Kidney (tissue), 13 donors: ENCODE measurements at regions not wholly inside any gene's neighbourhood (a gene's known extent, or its start where the extent isn't known, plus 50 kb on each side); places are given as distances from the start of the nearest gene placed in this dataset.

Experiments
- DNase-seq, 5 donors: peaks; one replicate each; pipeline ENCODE4 v3.0.0-alpha.2; 2013 to 2020
- FAIRE-seq: peaks from 2 replicates; lab custom pipeline; 2012; peaks lifted over from hg19 to GRCh38; lab: Jason Lieb, UNC
- H3K27ac ChIP-seq, 2 donors: one replicate each; pipeline ENCODE4 v1.7.0; 2013; ENCODE audit warnings: low read depth in 2 of 2, low read length in 2 of 2, inconsistent platforms in 1 of 2
- H3K27me3 ChIP-seq: one replicate; pipeline ENCODE4 v1.7.1; 2013; ENCODE audit warnings: low read length, inconsistent platforms; ENCODE audit not compliant: control insufficient read depth, insufficient read depth
- H3K36me3 ChIP-seq, 3 donors: one replicate each; pipeline versions ENCODE4 v1.7.0 to v1.7.1; 2013; ENCODE audit warnings: low read length in 3 of 3, control low read depth in 1 of 3, inconsistent platforms in 1 of 3; ENCODE audit not compliant: insufficient read depth in 3 of 3, control insufficient read depth in 2 of 3
- H3K4me1 ChIP-seq, 3 donors: one replicate each; pipeline versions ENCODE4 v1.7.0 to v1.7.1; 2013; ENCODE audit warnings: low read length in 3 of 3, inconsistent platforms in 1 of 3, low read depth in 1 of 3; ENCODE audit not compliant: control insufficient read depth in 2 of 3, insufficient read depth in 2 of 3
- H3K4me3 ChIP-seq, 3 donors: one replicate each; pipeline versions ENCODE4 v1.7.0 to v1.8.1; 2013; ENCODE audit warnings: low read length in 3 of 3, control low read depth in 1 of 3, inconsistent platforms in 1 of 3
- H3K9ac ChIP-seq, 3 donors: one replicate each; pipeline versions ENCODE4 v1.7.0 to v1.7.1; 2013; ENCODE audit warnings: low read length in 3 of 3, control low read depth in 1 of 3, inconsistent platforms in 1 of 3
- H3K9me3 ChIP-seq, 3 donors: one replicate each; pipeline versions ENCODE4 v1.7.0 to v1.7.1; 2013; ENCODE audit warnings: low read length in 3 of 3, control low read depth in 1 of 3, inconsistent platforms in 1 of 3; ENCODE audit not compliant: control insufficient read depth in 2 of 3, insufficient read depth in 1 of 3
- intact Hi-C: fragments of 100-400 bp; cut with DNase I; formaldehyde crosslinking; loops from one replicate; pipeline ENCODE4 v1.11.1; 2022
- TF ChIP-seq, protein P1 (sequence below): IDR thresholded peaks from 3 replicates; pipeline ENCODE4 v1.5.1; 2012; ENCODE audit warnings: mild to moderate bottlenecking, moderate library complexity, borderline replicate concordance; ENCODE audit not compliant: insufficient read depth; ENCODE audit errors: extremely low read depth
- donor health status: control.
- donor health status: control.
- donor health status: control.
- donor health status: control.
- donor health status: control.
- donor health status: DM: yes; HTN: yes; CAD: no.
- donor health status: Normal renal cell carcinoma (clear cell type).

DNA sequence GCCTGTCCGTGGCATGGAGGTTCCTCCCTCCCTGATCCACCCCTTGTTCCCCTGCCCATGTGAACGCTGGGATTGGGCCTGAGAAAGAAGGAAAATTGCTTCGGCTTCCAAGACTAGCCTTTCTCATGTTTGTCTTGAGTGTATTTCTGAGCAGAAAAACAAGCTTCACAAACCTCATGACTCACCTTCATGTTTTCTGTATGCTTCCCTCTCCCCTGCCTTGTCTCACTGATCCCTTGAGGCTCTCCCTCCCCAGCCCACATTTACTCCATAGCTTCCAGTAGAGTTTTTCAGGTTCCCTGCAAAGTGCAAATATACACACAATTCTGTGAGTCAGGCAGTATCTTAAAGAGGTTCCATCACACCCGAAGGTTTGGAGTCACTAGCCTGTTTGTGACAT lies 572.4 kb downstream of the UQCRFS1 start:
- Histone ChIP-seq H3K36me3 (no peaks in the 10 kb centered on the region), H3K27ac (no peak overlapping the region), H3K4me3 (no peak overlapping the region), H3K9me3 (no peaks in the 10 kb centered on the region), H3K4me1 (no peaks in the 10 kb centered on the region), H3K9ac (no peak overlapping the region), H3K27me3 (no peaks in the 10 kb centered on the region)
- DNase-seq (no peak), FAIRE-seq (no peak)
- TF ChIP-seq, protein P1, sequence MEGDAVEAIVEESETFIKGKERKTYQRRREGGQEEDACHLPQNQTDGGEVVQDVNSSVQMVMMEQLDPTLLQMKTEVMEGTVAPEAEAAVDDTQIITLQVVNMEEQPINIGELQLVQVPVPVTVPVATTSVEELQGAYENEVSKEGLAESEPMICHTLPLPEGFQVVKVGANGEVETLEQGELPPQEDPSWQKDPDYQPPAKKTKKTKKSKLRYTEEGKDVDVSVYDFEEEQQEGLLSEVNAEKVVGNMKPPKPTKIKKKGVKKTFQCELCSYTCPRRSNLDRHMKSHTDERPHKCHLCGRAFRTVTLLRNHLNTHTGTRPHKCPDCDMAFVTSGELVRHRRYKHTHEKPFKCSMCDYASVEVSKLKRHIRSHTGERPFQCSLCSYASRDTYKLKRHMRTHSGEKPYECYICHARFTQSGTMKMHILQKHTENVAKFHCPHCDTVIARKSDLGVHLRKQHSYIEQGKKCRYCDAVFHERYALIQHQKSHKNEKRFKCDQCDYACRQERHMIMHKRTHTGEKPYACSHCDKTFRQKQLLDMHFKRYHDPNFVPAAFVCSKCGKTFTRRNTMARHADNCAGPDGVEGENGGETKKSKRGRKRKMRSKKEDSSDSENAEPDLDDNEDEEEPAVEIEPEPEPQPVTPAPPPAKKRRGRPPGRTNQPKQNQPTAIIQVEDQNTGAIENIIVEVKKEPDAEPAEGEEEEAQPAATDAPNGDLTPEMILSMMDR: no peak
- intact Hi-C loops: no loop called here

DNA sequence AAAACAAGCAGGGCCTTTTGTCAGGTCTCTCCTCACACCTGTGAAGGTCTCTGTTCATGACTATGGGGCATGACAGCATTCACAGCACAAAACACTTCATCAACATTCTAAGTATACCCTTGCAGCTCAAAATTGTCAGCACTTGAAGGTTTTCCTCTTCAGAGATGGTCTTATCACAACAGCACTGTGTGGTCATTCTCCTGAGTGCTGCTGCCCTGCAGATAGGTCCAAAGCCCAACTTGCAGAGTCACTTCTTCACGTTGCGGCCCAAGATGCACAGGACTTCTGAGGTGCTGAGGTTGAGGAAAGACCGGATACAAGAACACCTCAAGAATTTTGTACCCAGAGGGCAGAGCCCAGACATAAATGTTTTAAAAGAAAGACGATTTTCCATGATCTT lies 574.5 kb downstream of the UQCRFS1 start:
- Histone ChIP-seq H3K27ac (no peak overlapping the region), H3K4me1 (no peaks in the 10 kb centered on the region), H3K9me3 (no peaks in the 10 kb centered on the region), H3K9ac (no peak overlapping the region), H3K27me3 (no peaks in the 10 kb centered on the region), H3K36me3 (no peaks in the 10 kb centered on the region), H3K4me3 (no peak overlapping the region)
- DNase-seq (no peak), FAIRE-seq (no peak)
- intact Hi-C loops: no loop called here
- TF ChIP-seq, protein P1: no peak

DNA sequence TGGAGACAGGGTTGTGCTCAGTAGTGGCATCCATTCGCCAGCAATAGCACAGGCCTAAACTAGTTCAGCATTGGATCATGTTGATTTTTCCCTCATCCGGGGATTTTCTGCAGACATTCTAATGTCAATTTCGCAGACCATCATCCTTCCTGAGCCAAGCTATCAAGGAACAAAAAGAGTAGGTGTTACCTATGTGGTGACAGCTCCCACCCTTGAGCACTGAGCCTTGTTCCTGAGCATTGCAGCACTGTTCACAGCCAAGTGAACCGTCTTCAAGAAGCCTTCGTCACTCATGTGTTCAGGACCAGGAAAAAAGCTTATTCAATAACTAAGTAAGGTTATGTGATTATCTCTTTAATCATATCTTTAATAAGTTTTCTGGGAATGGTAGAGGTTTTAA lies 576.2 kb downstream of the UQCRFS1 start:
- intact Hi-C loops: no loop called here

More for the DNA sequence above, 576.2 kb downstream of the UQCRFS1 start:
- FAIRE-seq (no peak), DNase-seq (no peak)
- Histone ChIP-seq H3K9ac (no peak overlapping the region), H3K36me3 (no peaks in the 10 kb centered on the region), H3K4me1 (no peaks in the 10 kb centered on the region), H3K4me3 (no peak overlapping the region), H3K27ac (no peak overlapping the region), H3K9me3 (no peaks in the 10 kb centered on the region), H3K27me3 (no peaks in the 10 kb centered on the region)
- TF ChIP-seq, protein P1: no peak
